Loucy (cell line): ENCODE measurements at regions not wholly inside any gene's neighbourhood (a gene's known extent, or its start where the extent isn't known, plus 50 kb on each side); places are given as distances from the start of the nearest gene placed in this dataset.

Experiments used
- H2AFZ ChIP-seq: fragments of 200-600 bp; sonication (generic); 2 replicates; pipeline ENCODE4 v1.6.0; 2016; ENCODE audit warnings: antibody characterized with exemption, mild to moderate bottlenecking, low read length, moderate library complexity
- H3F3A ChIP-seq: fragments of 200-600 bp; 2 replicates; pipeline ENCODE4 v1.6.0; 2016; ENCODE audit warnings: antibody characterized with exemption, low read depth, mild to moderate bottlenecking
- H3K27me3 ChIP-seq: fragments of 200-600 bp; sonication (generic); 2 replicates; pipeline ENCODE4 v1.6.1; 2014; ENCODE audit warnings: low read length, mild to moderate bottlenecking; ENCODE audit not compliant: insufficient read depth, poor library complexity, severe bottlenecking
- H3K36me3 ChIP-seq: fragments of 200-600 bp; sonication (generic); 2 replicates; pipeline ENCODE4 v1.6.1; 2016; ENCODE audit warnings: low read length; ENCODE audit not compliant: insufficient read depth
- H3K4me1 ChIP-seq: fragments of 200-600 bp; sonication (generic); 2 replicates; pipeline ENCODE4 v1.5.1; 2014; ENCODE audit warnings: low read length, mild to moderate bottlenecking; ENCODE audit not compliant: insufficient read depth, poor library complexity, severe bottlenecking
- H3K4me2 ChIP-seq: fragments of 200-600 bp; sonication (generic); 2 replicates; pipeline ENCODE4 v1.6.0; 2014; ENCODE audit warnings: antibody characterized with exemption, low read length, low read depth, mild to moderate bottlenecking; ENCODE audit not compliant: poor library complexity, severe bottlenecking
- H3K4me3 ChIP-seq: fragments of 200-600 bp; sonication (generic); 2 replicates; pipeline ENCODE4 v1.5.1; 2014; ENCODE audit warnings: low read length, mild to moderate bottlenecking, mixed read lengths; ENCODE audit not compliant: poor library complexity, severe bottlenecking
- H3K79me2 ChIP-seq: fragments of 200-600 bp; sonication (generic); 2 replicates; pipeline ENCODE4 v1.6.1; 2014; ENCODE audit warnings: low read length; ENCODE audit not compliant: insufficient read depth
- H3K9ac ChIP-seq: fragments of 200-600 bp; sonication (generic); 2 replicates; pipeline ENCODE4 v1.6.0; 2014; ENCODE audit warnings: mild to moderate bottlenecking, low read depth, low read length, moderate library complexity; ENCODE audit not compliant: poor library complexity, severe bottlenecking
- H3K9me2 ChIP-seq: fragments of 200-600 bp; sonication (generic); replicated peaks from 2 replicates; pipeline ENCODE4 v1.6.1; 2016; ENCODE audit warnings: low read depth, low read length, mixed read lengths
- H3K9me3 ChIP-seq: fragments of 200-600 bp; sonication (generic); 2 replicates; pipeline ENCODE4 v1.6.1; 2014; ENCODE audit warnings: mild to moderate bottlenecking, antibody characterized with exemption, low read length, low read depth; ENCODE audit not compliant: insufficient read depth
- H4K20me1 ChIP-seq: fragments of 200-600 bp; sonication (generic); 2 replicates; pipeline ENCODE4 v1.6.0; 2014; ENCODE audit warnings: antibody characterized with exemption, low read length, mild to moderate bottlenecking; ENCODE audit not compliant: insufficient read depth, poor library complexity, severe bottlenecking
- CTCF ChIP-seq: fragments of 200-600 bp; sonication (generic); conservative IDR thresholded peaks from 2 replicates; pipeline ENCODE4 v1.5.1; 2014; ENCODE audit warnings: mild to moderate bottlenecking, antibody characterized with exemption, low read length
- EZH2phosphoT487 ChIP-seq: fragments of 200-600 bp; IDR thresholded peaks from 2 replicates; pipeline ENCODE4 v1.6.1; 2018; ENCODE audit warnings: antibody characterized with exemption, mild to moderate bottlenecking, moderate library complexity, borderline replicate concordance

- Histone ChIP-seq H2AFZ (no peak overlapping the region), H3K4me2 (no peak overlapping the region), H3K36me3 (no peaks in the 10 kb centered on the region), H3K4me1 (no peaks in the 10 kb centered on the region), H3F3A (no peaks in the 10 kb centered on the region), H3K27me3 (no peaks in the 10 kb centered on the region), H3K4me3 (no peak overlapping the region), H3K9me3 (no peaks in the 10 kb centered on the region), H4K20me1 (no peaks in the 10 kb centered on the region), H3K79me2 (no peaks in the 10 kb centered on the region), H3K9me2 (no peaks in the 10 kb centered on the region), H3K9ac (no peak overlapping the region)
- TF ChIP-seq EZH2phosphoT487 (no peak), CTCF (no peak)
Observed at GRCh38 chr10:65135508-65135907, 1614.3 kb downstream of the REEP3 start.

GRCh38 chr10:65142641-65143435 lies 1621.6 kb downstream of the REEP3 start:
- Histone ChIP-seq H3K9me3 (no peaks in the 10 kb centered on the region), H3K4me2 (no peak overlapping the region), H4K20me1 (no peaks in the 10 kb centered on the region), H3K79me2 (no peaks in the 10 kb centered on the region), H3K4me1 (no peaks in the 10 kb centered on the region), H3K27me3 (no peaks in the 10 kb centered on the region), H3F3A (no peaks in the 10 kb centered on the region), H3K9ac (no peak overlapping the region), H3K4me3 (no peak overlapping the region), H3K9me2 (no peaks in the 10 kb centered on the region), H2AFZ (no peak overlapping the region), H3K36me3 (no peaks in the 10 kb centered on the region)
- no peak for TF ChIP-seq CTCF
- no peak for TF ChIP-seq EZH2phosphoT487

- no peaks in the 10 kb centered on the region for H3K9me2 ChIP-seq
- no peak overlapping the region for H3K4me3 ChIP-seq
- no peaks in the 10 kb centered on the region for H3K79me2 ChIP-seq
- H3K9me3 ChIP-seq, result no peaks in the 10 kb centered on the region
- no peaks in the 10 kb centered on the region for H4K20me1 ChIP-seq
- no peak overlapping the region for H2AFZ ChIP-seq
- H3K27me3 ChIP-seq, result no peaks in the 10 kb centered on the region
- H3K4me2 ChIP-seq, result no peak overlapping the region
- no peaks in the 10 kb centered on the region for H3K4me1 ChIP-seq
- TF ChIP-seq CTCF (no peak), EZH2phosphoT487 (no peak)
- H3K36me3 ChIP-seq, result no peaks in the 10 kb centered on the region
- H3F3A ChIP-seq, result no peaks in the 10 kb centered on the region
- no peak overlapping the region for H3K9ac ChIP-seq
Observed at GRCh38 chr10:65143723-65144122, 1622.5 kb downstream of the REEP3 start.
